Smooth muscle cell (in vitro differentiated cells): ENCODE measurements at regions not wholly inside any gene's neighbourhood (a gene's known extent, or its start where the extent isn't known, plus 50 kb on each side); places are given as distances from the start of the nearest gene placed in this dataset.

Experiments used
- DNase-seq: peaks from one replicate; lab custom pipeline; 2025; ENCODE audit not compliant: unreplicated experiment; lab: John Stamatoyannopoulos, UW
- H2AFZ ChIP-seq: fragments of 200-600 bp; sonication (generic); 2 replicates; pipeline ENCODE4 v1.6.0; 2016; ENCODE audit warnings: antibody characterized with exemption, low read depth, mild to moderate bottlenecking
- H3F3A ChIP-seq: fragments of 200-600 bp; sonication (generic); 2 replicates; pipeline ENCODE4 v1.6.0; 2017; ENCODE audit warnings: antibody characterized with exemption, low read depth
- H3K27ac ChIP-seq: fragments of 200-600 bp; sonication (generic); 2 replicates; pipeline ENCODE4 v1.5.1; 2016; ENCODE audit warnings: low read depth, mild to moderate bottlenecking
- H3K27me3 ChIP-seq: fragments of 200-600 bp; sonication (generic); 2 replicates; pipeline ENCODE4 v1.6.1; 2016; ENCODE audit warnings: low read depth, mild to moderate bottlenecking
- H3K36me3 ChIP-seq: fragments of 200-600 bp; sonication (generic); 2 replicates; pipeline ENCODE4 v1.5.1; 2016; ENCODE audit warnings: low read depth
- H3K4me1 ChIP-seq: fragments of 200-600 bp; sonication (generic); 2 replicates; pipeline ENCODE4 v1.5.1; 2016; ENCODE audit warnings: low read depth
- H3K4me2 ChIP-seq: fragments of 200-600 bp; sonication (generic); 2 replicates; pipeline ENCODE4 v1.6.0; 2016; ENCODE audit warnings: mild to moderate bottlenecking
- H3K4me3 ChIP-seq: fragments of 200-600 bp; sonication (generic); 2 replicates; pipeline ENCODE4 v1.5.1; 2016; ENCODE audit warnings: mild to moderate bottlenecking
- H3K79me2 ChIP-seq: fragments of 200-600 bp; sonication (generic); 2 replicates; pipeline ENCODE4 v1.6.0; 2016; ENCODE audit warnings: low read depth, mild to moderate bottlenecking
- H3K9ac ChIP-seq: fragments of 200-600 bp; sonication (generic); 2 replicates; pipeline ENCODE4 v1.6.0; 2016; ENCODE audit warnings: low read depth
- H3K9me3 ChIP-seq: fragments of 200-600 bp; sonication (generic); replicated peaks from 2 replicates; pipeline ENCODE4 v1.5.1; 2016; ENCODE audit warnings: low read depth
- H4K20me1 ChIP-seq: fragments of 200-600 bp; sonication (generic); 2 replicates; pipeline ENCODE4 v1.6.0; 2016; ENCODE audit warnings: low read depth
- CTCF ChIP-seq: fragments of 200-600 bp; sonication (generic); IDR thresholded peaks from 2 replicates; pipeline ENCODE4 v1.5.1; 2017; ENCODE audit warnings: borderline replicate concordance, mild to moderate bottlenecking, antibody characterized with exemption; ENCODE audit not compliant: insufficient read depth, poor library complexity, severe bottlenecking
- WGBS: methylation state at CpG from one replicate; pipeline ENCODE4 v1.1.7; 2016; ENCODE audit warnings: low lambda C conversion rate; 5-methylcytosine and 5-hydroxymethylcytosine counted together

- no peaks in the 10 kb centered on the region for H3K36me3 ChIP-seq
- no peak for DNase-seq
- H3K79me2 ChIP-seq = no peaks in the 10 kb centered on the region
- H3K27me3 ChIP-seq = no peaks in the 10 kb centered on the region
- no peak overlapping the region for H3K4me2 ChIP-seq
- peak overlapping the region; percentile 44 for H3K27ac ChIP-seq
- no peaks in the 10 kb centered on the region for H3F3A ChIP-seq
- WGBS = 76% methylated on average over 1 of the region's 1 CpG
- no peak for TF ChIP-seq CTCF
- H3K9me3 ChIP-seq = no peaks in the 10 kb centered on the region
- no peak overlapping the region for H2AFZ ChIP-seq
- H4K20me1 ChIP-seq = no peaks in the 10 kb centered on the region
- no peaks in the 10 kb centered on the region for H3K4me1 ChIP-seq
- H3K9ac ChIP-seq = no peak overlapping the region
- no peak overlapping the region for H3K4me3 ChIP-seq
Observed at GRCh38 chr1:95723346-95723745, 489.3 kb downstream of the RWDD3 start.

- Histone ChIP-seq H3K9ac (no peak overlapping the region), H3K9me3 (no peaks in the 10 kb centered on the region), H3K36me3 (no peaks in the 10 kb centered on the region), H3K79me2 (no peaks in the 10 kb centered on the region), H4K20me1 (no peaks in the 10 kb centered on the region), H3K4me2 (no peak overlapping the region), H3K27ac (no peak overlapping the region), H3F3A (no peaks in the 10 kb centered on the region), H3K4me3 (no peak overlapping the region), H3K4me1 (no peaks in the 10 kb centered on the region), H3K27me3 (no peaks in the 10 kb centered on the region), H2AFZ (no peak overlapping the region)
- 90% methylated on average over 2 of the region's 2 CpGs for WGBS
- DNase-seq = no peak
- TF ChIP-seq CTCF = no peak
Observed at GRCh38 chr1:95728841-95729240, 494.8 kb downstream of the RWDD3 start.

GRCh38 chr1:95730986-95731385 is 497.0 kb downstream of the RWDD3 start:
- no peak overlapping the region for H3K4me3 ChIP-seq
- no peaks in the 10 kb centered on the region for H3K27me3 ChIP-seq
- peak overlapping the region; percentile 50 for H2AFZ ChIP-seq
- no peak for TF ChIP-seq CTCF
- no peak for DNase-seq
- peak overlapping the region; percentile 71 for H3K27ac ChIP-seq
- H3K9ac ChIP-seq = no peak overlapping the region
- no peaks in the 10 kb centered on the region for H4K20me1 ChIP-seq
- no peaks in the 10 kb centered on the region for H3K36me3 ChIP-seq
- no peak overlapping the region for H3K4me2 ChIP-seq
- 53% methylated on average over 3 of the region's 3 CpGs for WGBS
- no peaks in the 10 kb centered on the region for H3K4me1 ChIP-seq
- no peaks in the 10 kb centered on the region for H3K79me2 ChIP-seq
- H3K9me3 ChIP-seq = no peaks in the 10 kb centered on the region
- no peaks in the 10 kb centered on the region for H3F3A ChIP-seq

- Histone ChIP-seq H2AFZ (peak overlapping the region; percentile 50), H3K9ac (no peak overlapping the region), H3K27me3 (no peaks in the 10 kb centered on the region)
Observed at GRCh38 chr1:95731466-95731865, 497.5 kb downstream of the RWDD3 start.

More at GRCh38 chr1:95731466-95731865, 497.5 kb downstream of the RWDD3 start:
- no peaks in the 10 kb centered on the region for H3K79me2 ChIP-seq
- H3K36me3 ChIP-seq = no peaks in the 10 kb centered on the region
- no peak for DNase-seq
- peak overlapping the region; percentile 71 for H3K27ac ChIP-seq
- H4K20me1 ChIP-seq = no peaks in the 10 kb centered on the region
- no peak overlapping the region for H3K4me3 ChIP-seq
- H3K4me2 ChIP-seq = no peak overlapping the region
- no peaks in the 10 kb centered on the region for H3K4me1 ChIP-seq
- H3K9me3 ChIP-seq = no peaks in the 10 kb centered on the region
- no peaks in the 10 kb centered on the region for H3F3A ChIP-seq
- no peak for TF ChIP-seq CTCF
